ENCODE measurements at regions not wholly inside any gene's neighbourhood (a gene's known extent, or its start where the extent isn't known, plus 50 kb on each side); places are given as distances from the start of the nearest gene placed in this dataset.
"Not testable (repeated sequence)": the region's sequence is repeated elsewhere in the genome, so short reads cannot be mapped to it uniquely, and the experiment has no call there.

DNA sequence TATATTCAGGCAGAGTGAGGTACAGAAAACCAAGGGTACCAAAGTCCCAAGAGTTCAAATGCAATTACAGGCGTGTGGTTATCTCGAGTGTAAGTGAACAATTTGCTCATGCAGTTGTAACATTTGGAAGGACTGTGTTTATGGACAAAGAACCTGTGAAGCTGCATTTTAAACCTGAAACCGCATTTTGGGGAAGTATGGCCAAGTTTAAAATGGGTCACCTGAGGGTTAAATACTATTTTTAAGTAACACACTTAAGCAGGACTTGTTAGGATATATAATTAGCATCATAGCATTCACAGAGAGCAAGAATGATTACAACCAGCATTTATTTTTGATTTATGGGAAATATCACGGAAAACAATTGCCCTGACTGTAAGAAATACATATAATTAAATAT is 79.1 kb upstream of the LCORL start:
- H3K4me2 ChIP-seq (ENCODE audit: low read depth, low read length, poor library complexity, severe bottlenecking) = no peak overlapping the region

DNA sequence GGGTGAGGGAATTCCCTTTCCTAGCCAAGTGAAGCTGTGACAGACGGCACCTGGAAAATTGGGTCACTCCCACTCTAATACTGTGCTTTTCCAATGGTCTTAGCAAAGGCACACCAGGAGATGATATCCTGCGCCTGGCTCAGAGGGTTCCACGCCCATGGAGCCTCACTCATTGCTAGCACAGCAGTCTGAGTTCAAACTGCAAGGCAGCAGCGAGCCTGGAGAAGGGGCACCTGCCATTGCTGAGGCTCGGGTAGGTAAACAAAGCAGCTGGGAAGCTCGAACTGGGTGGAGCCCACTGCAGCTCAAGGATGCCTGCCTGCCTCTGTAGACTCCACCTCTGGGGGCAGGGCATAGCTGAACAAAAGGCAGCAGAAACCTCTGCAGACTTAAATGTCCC is 68.9 kb upstream of the LCORL start:
- not testable (repeated sequence) for H2AFZ ChIP-seq (ENCODE audit: low read depth, low read length, severe bottlenecking); H3K27ac ChIP-seq (ENCODE audit: low read depth, low read length); H3K9me3 ChIP-seq (ENCODE audit: insufficient read depth, low read length); H3F3A ChIP-seq (ENCODE audit: insufficient read depth); H4K20me1 ChIP-seq (ENCODE audit: low read depth, low read length); H3K79me2 ChIP-seq (ENCODE audit: insufficient read depth, low read length); H3K9me2 ChIP-seq (replicated peaks; ENCODE audit: insufficient read depth, low read length); H3K4me2 ChIP-seq (ENCODE audit: low read depth, low read length, poor library complexity, severe bottlenecking); H3K9ac ChIP-seq (ENCODE audit: low read length); H3K36me3 ChIP-seq (ENCODE audit: low read length); H3K4me3 ChIP-seq (ENCODE audit: insufficient read depth, low read length, poor library complexity, severe bottlenecking); H3K27me3 ChIP-seq (ENCODE audit: low read length)

More for the DNA sequence above, 79.1 kb upstream of the LCORL start:
- Histone ChIP-seq H4K20me1 (ENCODE audit: low read depth, low read length) (no peaks in the 10 kb centered on the region), H3K4me3 (ENCODE audit: insufficient read depth, low read length, poor library complexity, severe bottlenecking) (no peak overlapping the region), H3K9me2 (replicated peaks; ENCODE audit: insufficient read depth, low read length) (no peaks in the 10 kb centered on the region), H3F3A (ENCODE audit: insufficient read depth) (no peaks in the 10 kb centered on the region), H3K27me3 (ENCODE audit: low read length) (no peaks in the 10 kb centered on the region), H3K9me3 (ENCODE audit: insufficient read depth, low read length) (no peaks in the 10 kb centered on the region), H3K79me2 (ENCODE audit: insufficient read depth, low read length) (no peaks in the 10 kb centered on the region), H3K27ac (ENCODE audit: low read depth, low read length) (no peak overlapping the region), H3K36me3 (ENCODE audit: low read length) (no peaks in the 10 kb centered on the region), H2AFZ (ENCODE audit: low read depth, low read length, severe bottlenecking) (no peak overlapping the region), H3K9ac (ENCODE audit: low read length) (no peak overlapping the region)
- TF ChIP-seq EZH2phosphoT487 (conservative IDR thresholded peaks at IDR 0.05; ENCODE audit: low read length) = no peak
- TF ChIP-seq, protein P1, sequence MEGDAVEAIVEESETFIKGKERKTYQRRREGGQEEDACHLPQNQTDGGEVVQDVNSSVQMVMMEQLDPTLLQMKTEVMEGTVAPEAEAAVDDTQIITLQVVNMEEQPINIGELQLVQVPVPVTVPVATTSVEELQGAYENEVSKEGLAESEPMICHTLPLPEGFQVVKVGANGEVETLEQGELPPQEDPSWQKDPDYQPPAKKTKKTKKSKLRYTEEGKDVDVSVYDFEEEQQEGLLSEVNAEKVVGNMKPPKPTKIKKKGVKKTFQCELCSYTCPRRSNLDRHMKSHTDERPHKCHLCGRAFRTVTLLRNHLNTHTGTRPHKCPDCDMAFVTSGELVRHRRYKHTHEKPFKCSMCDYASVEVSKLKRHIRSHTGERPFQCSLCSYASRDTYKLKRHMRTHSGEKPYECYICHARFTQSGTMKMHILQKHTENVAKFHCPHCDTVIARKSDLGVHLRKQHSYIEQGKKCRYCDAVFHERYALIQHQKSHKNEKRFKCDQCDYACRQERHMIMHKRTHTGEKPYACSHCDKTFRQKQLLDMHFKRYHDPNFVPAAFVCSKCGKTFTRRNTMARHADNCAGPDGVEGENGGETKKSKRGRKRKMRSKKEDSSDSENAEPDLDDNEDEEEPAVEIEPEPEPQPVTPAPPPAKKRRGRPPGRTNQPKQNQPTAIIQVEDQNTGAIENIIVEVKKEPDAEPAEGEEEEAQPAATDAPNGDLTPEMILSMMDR (IDR thresholded peaks at IDR 0.05; ENCODE audit: insufficient read depth, low read length, poor library complexity, severe bottlenecking) = no peak

DNA sequence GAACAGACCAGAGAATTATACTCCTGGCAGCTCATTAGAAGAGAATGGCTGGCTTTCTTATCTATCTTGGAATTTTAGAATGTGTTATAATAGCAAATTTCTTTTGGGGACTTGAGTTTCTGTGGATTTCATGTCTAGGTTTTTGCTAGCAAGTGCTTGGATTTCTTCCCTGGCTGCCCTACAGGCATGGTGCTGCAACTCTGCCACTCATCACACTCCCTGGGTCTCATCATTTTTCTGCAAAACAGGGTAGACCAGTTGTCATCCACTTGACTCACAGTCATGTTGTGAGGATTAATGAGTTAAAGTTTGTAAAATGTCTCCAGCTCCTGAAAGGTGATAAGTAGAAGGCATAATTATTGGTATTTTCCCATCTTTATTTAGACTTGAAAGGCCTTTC is 60.7 kb upstream of the LCORL start:
- no peaks in the 10 kb centered on the region for H3K79me2 ChIP-seq (ENCODE audit: insufficient read depth, low read length)
- H3K27me3 ChIP-seq (ENCODE audit: low read length) = no peaks in the 10 kb centered on the region
- TF ChIP-seq, protein P1 (IDR thresholded peaks at IDR 0.05; ENCODE audit: insufficient read depth, low read length, poor library complexity, severe bottlenecking) = no peak
- H3K27ac ChIP-seq (ENCODE audit: low read depth, low read length) = no peak overlapping the region
- H3K4me2 ChIP-seq (ENCODE audit: low read depth, low read length, poor library complexity, severe bottlenecking) = no peak overlapping the region
- no peaks in the 10 kb centered on the region for H3K9me2 ChIP-seq (replicated peaks; ENCODE audit: insufficient read depth, low read length)
- no peak overlapping the region for H3K9ac ChIP-seq (ENCODE audit: low read length)
- H3K36me3 ChIP-seq (ENCODE audit: low read length) = no peaks in the 10 kb centered on the region
- no peaks in the 10 kb centered on the region for H4K20me1 ChIP-seq (ENCODE audit: low read depth, low read length)
- no peaks in the 10 kb centered on the region for H3K9me3 ChIP-seq (ENCODE audit: insufficient read depth, low read length)
- no peak overlapping the region for H3K4me3 ChIP-seq (ENCODE audit: insufficient read depth, low read length, poor library complexity, severe bottlenecking)
- no peak overlapping the region for H2AFZ ChIP-seq (ENCODE audit: low read depth, low read length, severe bottlenecking)
- H3F3A ChIP-seq (ENCODE audit: insufficient read depth) = no peaks in the 10 kb centered on the region

DNA sequence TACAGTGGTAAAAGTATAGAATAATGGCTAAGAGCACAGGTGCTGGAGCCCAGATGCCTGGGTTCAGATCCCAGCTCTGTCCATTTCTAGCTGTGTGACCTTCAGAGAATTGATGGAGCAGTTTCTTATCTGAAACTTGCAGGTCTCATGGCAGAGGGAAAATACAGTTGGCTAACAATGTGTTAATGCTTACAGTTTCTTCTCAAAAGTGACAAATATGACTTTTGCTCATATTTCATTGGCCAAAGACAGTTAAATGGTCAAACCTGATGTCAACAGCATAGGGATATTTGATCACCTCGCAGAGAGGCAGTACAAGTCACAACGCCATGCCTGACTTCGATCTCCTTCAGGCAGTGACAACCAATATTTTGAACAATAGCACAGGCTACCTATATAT is 60.2 kb upstream of the LCORL start:
- Histone ChIP-seq H3K9ac (ENCODE audit: low read length) (no peak overlapping the region), H3K9me3 (ENCODE audit: insufficient read depth, low read length) (no peaks in the 10 kb centered on the region), H3K9me2 (replicated peaks; ENCODE audit: insufficient read depth, low read length) (no peaks in the 10 kb centered on the region), H3K4me2 (ENCODE audit: low read depth, low read length, poor library complexity, severe bottlenecking) (no peak overlapping the region), H3K27ac (ENCODE audit: low read depth, low read length) (no peak overlapping the region), H3K36me3 (ENCODE audit: low read length) (no peaks in the 10 kb centered on the region), H2AFZ (ENCODE audit: low read depth, low read length, severe bottlenecking) (no peak overlapping the region), H4K20me1 (ENCODE audit: low read depth, low read length) (no peaks in the 10 kb centered on the region), H3K4me3 (ENCODE audit: insufficient read depth, low read length, poor library complexity, severe bottlenecking) (no peak overlapping the region), H3K79me2 (ENCODE audit: insufficient read depth, low read length) (no peaks in the 10 kb centered on the region), H3F3A (ENCODE audit: insufficient read depth) (no peaks in the 10 kb centered on the region), H3K27me3 (ENCODE audit: low read length) (no peaks in the 10 kb centered on the region)
- no peak for TF ChIP-seq EZH2phosphoT487 (conservative IDR thresholded peaks at IDR 0.05; ENCODE audit: low read length)
- TF ChIP-seq, protein P1 (IDR thresholded peaks at IDR 0.05; ENCODE audit: insufficient read depth, low read length, poor library complexity, severe bottlenecking) = no peak

All from SU-DHL-6 (cell line).